Ammon's horn (tissue), 1 donor: ENCODE measurements at regions not wholly inside any gene's neighbourhood (a gene's known extent, or its start where the extent isn't known, plus 50 kb on each side); places are given as distances from the start of the nearest gene placed in this dataset.

Source experiments
- DNase-seq: peaks from one replicate; pipeline ENCODE4 v3.0.0-alpha.2; 2016; ENCODE audit warnings: low spot score

DNA sequence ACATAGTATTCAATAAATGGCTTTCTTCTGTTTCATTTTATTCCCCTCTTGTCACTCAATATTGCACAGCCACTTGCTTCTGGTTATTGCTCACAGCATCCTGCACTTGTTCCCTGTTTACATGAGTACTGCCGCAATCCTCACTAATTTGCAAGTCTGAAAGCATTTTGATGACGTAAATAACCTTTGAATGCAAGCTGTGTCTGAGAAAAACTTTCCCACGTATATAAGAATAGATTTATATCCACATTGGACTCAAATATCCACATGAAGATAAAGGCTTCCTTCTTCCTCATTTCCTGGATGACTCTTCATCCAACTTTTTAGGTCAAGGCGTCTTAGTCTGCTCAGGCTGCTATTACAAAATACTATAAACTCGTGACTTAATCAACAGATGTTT lies 88.2 kb upstream of the DAP start:
- DNase-seq = no peak

DNA sequence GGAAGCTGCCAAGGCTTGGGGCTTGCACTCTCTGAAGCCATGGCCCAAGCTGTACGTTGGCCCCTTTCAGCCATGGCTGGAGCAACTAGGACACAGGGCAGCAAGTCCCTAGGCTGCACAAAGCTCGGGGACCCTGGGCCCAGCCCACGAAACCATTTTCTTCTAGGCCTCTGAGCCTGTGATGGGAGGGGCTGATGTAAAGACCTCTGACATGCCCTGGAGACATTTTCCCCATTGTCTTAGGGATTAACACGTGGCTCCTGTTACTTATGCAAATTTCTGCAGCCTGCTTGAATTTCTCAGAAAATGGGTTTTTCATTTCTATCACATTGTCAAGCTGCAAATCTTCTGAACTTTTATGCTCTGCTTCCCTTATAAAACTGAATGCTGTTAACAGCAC lies 83.0 kb upstream of the DAP start:
- DNase-seq = no peak

GRCh38 chr5:10842823-10843222 lies 81.8 kb upstream of the DAP start:
- DNase-seq = no peak

DNA sequence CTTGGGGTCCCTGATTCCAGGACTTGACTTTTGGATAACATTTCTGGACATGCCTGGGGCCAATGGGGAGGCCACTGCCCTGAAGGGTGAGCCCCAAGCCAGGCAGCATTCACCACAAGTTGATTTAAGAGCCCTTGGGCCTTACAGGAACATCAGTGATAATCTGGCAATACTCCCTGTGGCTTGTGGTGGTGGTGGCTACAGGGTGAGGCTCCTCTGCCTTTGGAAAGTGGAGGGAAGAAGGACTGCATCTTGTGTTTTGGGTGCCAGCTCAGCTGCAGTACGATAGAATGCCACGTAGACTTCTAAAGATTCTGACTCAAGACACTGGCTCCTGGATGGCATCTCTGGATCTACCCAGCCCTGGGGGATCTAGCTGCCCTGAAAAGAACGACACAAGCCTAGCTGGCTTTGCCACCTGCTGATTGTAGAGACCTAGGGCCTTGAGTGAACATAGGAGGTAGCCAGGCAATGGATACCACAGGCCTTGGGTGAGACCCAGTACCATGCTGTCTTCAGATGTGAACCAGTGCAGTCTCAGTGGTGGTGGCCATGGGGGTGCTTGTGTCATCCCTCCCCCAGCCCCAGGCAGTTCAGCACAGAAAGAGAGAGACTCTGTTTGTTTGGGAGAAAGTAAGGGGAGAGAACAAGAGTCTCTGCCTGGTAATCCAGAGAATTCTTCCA lies 79.0 kb upstream of the DAP start:
- DNase-seq = no peak

- no peak for DNase-seq
Observed at GRCh38 chr5:10839118-10839517, 78.1 kb upstream of the DAP start.

DNA sequence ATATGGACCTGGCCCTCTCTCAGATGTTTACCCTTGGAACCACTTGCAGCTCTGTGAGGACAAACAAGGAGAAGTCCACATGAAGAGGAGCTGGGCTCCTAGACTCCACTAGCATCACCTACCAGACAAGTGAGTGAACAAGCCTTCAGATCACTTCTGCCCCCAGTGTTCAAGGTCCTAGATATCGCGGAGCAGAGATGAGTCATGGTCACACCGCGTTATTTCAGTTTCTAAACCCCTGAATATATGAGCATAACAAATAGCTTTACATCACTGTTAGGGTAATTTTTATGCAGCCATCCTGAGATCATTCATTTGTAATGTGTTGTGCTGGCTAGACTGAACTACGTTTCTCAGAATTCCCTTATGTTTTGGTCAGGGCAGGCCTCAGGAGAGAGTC lies 77.0 kb upstream of the DAP start:
- DNase-seq = no peak

- DNase-seq = no peak
Observed at GRCh38 chr5:10836986-10837385, 76.0 kb upstream of the DAP start.

DNA sequence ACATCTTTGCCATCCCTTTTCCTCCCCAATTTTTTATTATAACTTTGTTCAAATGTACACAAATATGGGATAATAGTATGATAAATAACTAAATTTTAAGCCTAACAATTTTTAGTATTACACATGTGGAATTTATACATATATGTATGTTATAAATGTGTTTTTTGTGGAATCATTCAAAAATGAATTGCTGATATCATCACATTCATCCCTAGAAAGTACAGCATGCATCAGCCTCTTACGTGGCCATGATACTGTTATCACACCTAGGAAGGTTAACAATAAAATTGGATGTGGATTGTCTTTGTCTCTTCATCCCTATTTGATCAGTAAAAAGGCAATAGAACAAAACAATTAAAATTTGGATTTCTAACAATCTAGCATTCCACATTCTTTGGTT lies 73.7 kb upstream of the DAP start:
- DNase-seq = no peak

DNA sequence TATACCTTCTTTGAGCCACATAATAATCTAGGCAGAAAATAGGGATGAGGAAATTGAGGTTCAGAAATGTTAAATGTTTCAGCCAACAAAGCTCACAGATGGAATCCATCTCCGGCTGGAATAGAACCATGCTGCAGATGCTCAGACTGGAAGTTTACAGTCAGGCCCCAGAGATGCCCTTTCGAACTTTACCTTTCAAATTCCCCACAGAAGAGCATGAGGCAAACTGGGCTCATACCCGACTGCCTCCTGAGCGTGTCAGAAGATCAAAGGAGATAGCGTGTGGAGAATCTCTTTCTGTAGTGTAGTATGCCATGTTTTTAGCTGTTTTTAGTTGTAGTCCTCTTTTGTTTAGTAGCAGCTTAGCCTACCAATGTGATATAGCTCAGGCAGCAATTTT lies 72.0 kb upstream of the DAP start:
- no peak for DNase-seq

DNA sequence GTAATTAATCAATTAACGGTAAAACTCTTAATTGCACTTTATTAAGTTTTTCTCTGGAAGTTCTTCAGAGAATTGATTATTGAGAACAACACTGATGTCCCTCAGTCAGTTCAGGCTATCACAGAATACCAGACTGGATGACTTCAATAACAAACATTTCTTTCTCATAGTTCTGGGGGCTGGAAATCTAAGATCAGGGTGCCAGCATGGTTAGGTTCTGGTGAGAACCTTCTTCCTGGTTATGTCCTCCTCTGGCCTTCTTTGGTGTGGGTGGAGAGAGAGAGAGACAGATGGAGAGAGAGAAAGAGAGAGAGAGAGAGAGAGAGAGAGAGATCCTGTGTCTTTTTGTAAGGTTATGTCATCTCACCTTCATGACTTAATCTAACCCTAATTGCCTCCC lies 71.4 kb upstream of the DAP start:
- DNase-seq = no peak

- DNase-seq = no peak
Observed at GRCh38 chr5:10831419-10831818, 70.4 kb upstream of the DAP start.

DNA sequence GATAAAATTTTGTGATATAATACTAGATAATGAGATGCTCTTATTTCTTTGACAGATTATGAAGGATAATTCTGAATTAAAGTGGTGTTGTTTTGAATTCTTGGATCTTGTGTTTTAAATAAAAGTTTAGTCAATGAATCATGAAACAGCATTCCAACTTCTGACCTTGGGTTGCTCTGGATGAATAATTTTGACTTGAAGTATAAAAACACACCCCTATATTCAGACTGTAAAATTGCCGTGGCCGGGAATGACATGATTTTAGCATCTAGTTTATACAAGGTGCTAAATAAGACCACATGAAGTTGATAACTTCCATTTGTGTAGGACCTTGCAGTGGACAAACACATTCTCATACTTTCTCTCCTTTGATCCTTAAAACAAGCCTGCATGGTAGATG lies 67.2 kb upstream of the DAP start:
- no peak for DNase-seq

- no peak for DNase-seq
Observed at GRCh38 chr5:10827571-10827970, 66.5 kb upstream of the DAP start.

DNA sequence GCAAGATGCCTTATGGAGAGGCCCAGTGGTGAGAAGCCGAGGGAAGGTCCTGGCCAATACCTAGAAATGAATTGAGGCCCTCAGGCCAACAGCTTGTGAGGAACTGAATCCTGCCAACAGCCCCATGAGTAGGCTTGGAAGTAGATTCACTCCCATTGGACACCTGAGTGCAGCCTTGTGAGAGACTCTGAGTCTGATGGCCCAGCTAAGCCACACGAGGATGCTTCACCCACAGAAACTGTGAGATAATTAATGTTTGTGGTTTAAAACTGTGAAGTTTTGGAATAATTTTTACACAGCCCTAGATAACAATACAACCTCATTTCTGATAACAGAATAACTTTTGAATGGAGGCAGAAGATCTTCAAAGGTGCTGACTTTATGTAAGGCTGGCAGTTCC lies 65.9 kb upstream of the DAP start:
- DNase-seq = no peak

DNA sequence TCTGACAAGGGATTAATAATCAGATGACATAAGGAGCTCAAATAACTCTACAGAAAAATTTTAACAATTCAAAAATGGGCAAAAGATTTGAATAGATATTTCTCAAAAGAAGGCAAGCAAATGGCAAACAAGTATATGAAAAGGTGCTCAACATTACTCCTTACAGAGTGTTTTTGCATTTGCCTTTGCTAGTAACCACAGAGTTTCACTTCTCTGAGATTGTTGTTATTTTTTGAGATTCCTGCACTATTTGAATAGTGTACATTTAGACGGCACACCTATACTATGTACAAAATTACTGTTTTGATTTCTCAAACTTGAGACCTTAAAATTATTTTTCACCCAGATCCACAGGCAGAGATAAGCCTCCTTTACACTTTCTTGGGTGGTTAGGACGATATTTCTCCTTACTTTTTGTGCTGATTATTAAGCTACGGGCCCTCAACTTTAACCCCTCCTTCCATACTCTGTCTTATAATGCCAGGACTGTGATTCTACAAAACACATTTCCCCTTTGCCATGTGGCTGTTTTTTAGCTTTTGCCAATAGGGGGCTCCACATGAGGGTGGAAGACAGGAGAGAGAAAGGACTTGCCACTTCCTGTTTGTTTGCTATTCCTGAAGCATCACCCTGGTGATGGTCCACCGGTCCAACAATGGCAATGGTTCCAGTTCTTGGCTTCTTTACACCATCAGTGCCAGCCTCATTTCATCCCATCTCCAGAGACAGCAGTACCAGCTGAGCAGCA lies 65.0 kb upstream of the DAP start:
- no peak for DNase-seq

DNA sequence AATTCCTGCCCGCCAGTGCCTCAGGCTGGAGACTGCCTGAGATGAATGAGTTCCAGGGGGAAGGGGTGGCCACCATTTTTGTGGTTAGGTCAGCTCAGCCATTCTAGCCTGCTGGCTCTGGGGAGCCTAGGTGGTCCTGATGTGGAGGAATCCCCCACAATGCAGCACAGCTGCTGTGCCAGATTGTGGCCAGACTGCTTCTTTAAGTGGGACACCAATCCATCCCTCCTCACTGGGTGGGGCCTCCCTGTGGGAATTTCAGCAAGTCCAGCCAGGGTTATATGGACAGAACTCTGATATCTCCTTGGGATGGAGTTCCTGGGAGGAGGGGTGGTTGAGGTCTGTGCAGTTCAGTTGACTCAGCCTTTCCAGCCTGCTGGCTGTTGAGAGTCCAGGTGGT lies 51.2 kb upstream of the DAP start:
- DNase-seq = no peak
